MG63 (cell line): ENCODE measurements at regions not wholly inside any gene's neighbourhood (a gene's known extent, or its start where the extent isn't known, plus 50 kb on each side); places are given as distances from the start of the nearest gene placed in this dataset.
"Not testable (repeated sequence)": the region's sequence is repeated elsewhere in the genome, so short reads cannot be mapped to it uniquely, and the experiment has no call there.

Source experiments
- DNase-seq: peaks from one replicate; pipeline ENCODE4 v3.0.0-alpha.2; 2020
- H3K27me3 ChIP-seq: fragments of 250-450 bp; sonication (Bioruptor Pico); 2 replicates; pipeline ENCODE4 v1.5.1; 2020; ENCODE audit warnings: mild to moderate bottlenecking, moderate library complexity
- H3K36me3 ChIP-seq: fragments of 250-450 bp; sonication (Bioruptor Pico); 2 replicates; pipeline ENCODE4 v1.5.1; 2020; ENCODE audit warnings: mild to moderate bottlenecking, moderate library complexity
- H3K4me3 ChIP-seq: fragments of 250-450 bp; sonication (Bioruptor Pico); 2 replicates; pipeline ENCODE4 v1.5.1; 2020; ENCODE audit warnings: mild to moderate bottlenecking, moderate library complexity
- H3K9me3 ChIP-seq: fragments of 250-450 bp; sonication (Bioruptor Pico); 2 replicates; pipeline ENCODE4 v1.5.1; 2020; ENCODE audit warnings: mild to moderate bottlenecking, moderate library complexity

- not testable (repeated sequence) for DNase-seq, H3K9me3 ChIP-seq, H3K4me3 ChIP-seq, H3K27me3 ChIP-seq, H3K36me3 ChIP-seq
Observed at GRCh38 chrX:65585226-65585625, 50.6 kb upstream of the LAS1L start.
